Duodenal mucosa (tissue), 2 donors: ENCODE measurements at regions not wholly inside any gene's neighbourhood (a gene's known extent, or its start where the extent isn't known, plus 50 kb on each side); places are given as distances from the start of the nearest gene placed in this dataset.

Experiments
- H3K27ac ChIP-seq: one replicate; pipeline ENCODE4 v1.7.0; 2013; ENCODE audit warnings: low read depth, low read length
- H3K27me3 ChIP-seq, 2 donors: one replicate each; pipeline ENCODE4 v1.7.0; 2013; ENCODE audit warnings: low read length in 2 of 2, control low read depth in 1 of 2; ENCODE audit not compliant: insufficient read depth in 2 of 2, control insufficient read depth in 1 of 2
- H3K36me3 ChIP-seq, 2 donors: one replicate each; pipeline ENCODE4 v1.7.0; 2013; ENCODE audit warnings: low read length in 2 of 2, control low read depth in 1 of 2; ENCODE audit not compliant: insufficient read depth in 2 of 2, control insufficient read depth in 1 of 2
- H3K4me1 ChIP-seq, 2 donors: one replicate each; pipeline ENCODE4 v1.7.0; 2013; ENCODE audit warnings: low read length in 2 of 2, control low read depth in 1 of 2; ENCODE audit not compliant: insufficient read depth in 2 of 2, control insufficient read depth in 1 of 2
- H3K4me3 ChIP-seq, 2 donors: one replicate each; pipeline ENCODE4 v1.7.0; 2013; ENCODE audit warnings: low read length in 2 of 2, low read depth in 1 of 2
- H3K9ac ChIP-seq, 2 donors: one replicate each; pipeline ENCODE4 v1.7.0; 2013; ENCODE audit warnings: low read length in 2 of 2, low read depth in 1 of 2
- H3K9me3 ChIP-seq, 2 donors: one replicate each; pipeline ENCODE4 v1.7.0; 2013; ENCODE audit warnings: low read length in 2 of 2, control low read depth in 1 of 2; ENCODE audit not compliant: control insufficient read depth in 1 of 2

- Histone ChIP-seq H3K27me3 (no peaks in the 10 kb centered on the region), H3K4me3 (no peak overlapping the region), H3K9me3 (peaks cover 8 to 19% of the 10 kb centered on the region in 2 donors), H3K36me3 (no peaks in the 10 kb centered on the region), H3K4me1 (no peaks in the 10 kb centered on the region), H3K9ac (no peak overlapping the region), H3K27ac (no peak overlapping the region)
Measured at GRCh38 chr13:66040506-66040905, 1189.6 kb downstream of the PCDH9 start.

- no peaks in the 10 kb centered on the region for H3K36me3 ChIP-seq
- no peak overlapping the region for H3K27ac ChIP-seq
- peaks cover 5 to 7% of the 10 kb centered on the region in 2 donors for H3K9me3 ChIP-seq
- H3K27me3 ChIP-seq, result no peaks in the 10 kb centered on the region
- H3K4me3 ChIP-seq, result no peak overlapping the region
- no peaks in the 10 kb centered on the region for H3K4me1 ChIP-seq
- no peak overlapping the region for H3K9ac ChIP-seq
Measured at GRCh38 chr13:66037096-66037495, 1193.0 kb downstream of the PCDH9 start.

DNA sequence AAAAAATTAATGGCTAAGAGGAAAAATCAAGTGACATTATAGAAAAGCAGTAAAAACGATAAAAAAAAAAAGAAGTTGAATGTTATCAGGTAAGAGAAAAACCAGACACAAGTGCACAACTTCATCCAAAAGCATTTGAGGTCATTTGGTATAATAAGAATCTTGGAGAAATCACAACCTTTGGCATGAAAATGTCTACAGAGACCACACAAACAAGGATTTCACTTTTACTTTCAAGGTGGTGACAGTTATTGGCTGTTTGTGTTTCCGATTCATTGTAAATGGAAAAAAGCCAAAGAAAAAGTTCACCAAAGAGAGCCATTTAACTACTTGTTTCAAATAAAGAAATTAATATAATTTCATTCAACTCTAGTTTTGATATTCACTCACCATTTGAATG is 1193.5 kb downstream of the PCDH9 start:
- no peak overlapping the region for H3K27ac ChIP-seq
- H3K9me3 ChIP-seq, result peaks cover 5 to 7% of the 10 kb centered on the region in 2 donors
- H3K4me3 ChIP-seq, result no peak overlapping the region
- H3K4me1 ChIP-seq, result no peaks in the 10 kb centered on the region
- H3K27me3 ChIP-seq, result no peaks in the 10 kb centered on the region
- no peaks in the 10 kb centered on the region for H3K36me3 ChIP-seq
- H3K9ac ChIP-seq, result no peak overlapping the region

- Histone ChIP-seq H3K27me3 (no peaks in the 10 kb centered on the region), H3K27ac (no peak overlapping the region), H3K4me3 (no peak overlapping the region), H3K36me3 (no peaks in the 10 kb centered on the region), H3K9ac (no peak overlapping the region), H3K4me1 (no peaks in the 10 kb centered on the region), H3K9me3 (peaks cover 5 to 7% of the 10 kb centered on the region in 2 donors)
Measured at GRCh38 chr13:66036024-66036614, 1194.0 kb downstream of the PCDH9 start.

DNA sequence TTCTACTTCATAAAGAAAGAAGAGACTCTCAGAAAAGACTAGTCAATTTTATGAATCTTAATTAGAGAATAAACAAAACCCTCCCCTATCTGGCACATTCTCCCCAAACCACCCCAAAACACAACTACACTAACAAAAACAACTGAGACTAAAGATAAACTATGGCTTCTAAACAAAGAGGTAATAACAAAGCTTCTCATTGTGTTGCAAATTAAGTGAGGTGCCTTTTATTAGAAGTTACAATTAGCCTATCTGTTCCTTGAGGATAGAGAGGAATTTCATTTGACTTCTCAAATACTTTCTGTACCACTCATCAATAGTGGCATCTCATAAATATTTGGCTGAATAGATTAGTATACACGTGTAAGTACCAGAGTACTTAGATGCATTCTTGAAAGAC is 1196.2 kb downstream of the PCDH9 start:
- Histone ChIP-seq H3K4me3 (no peak overlapping the region), H3K27me3 (no peaks in the 10 kb centered on the region), H3K9ac (no peak overlapping the region), H3K9me3 (peaks cover 3 to 7% of the 10 kb centered on the region in 2 donors), H3K4me1 (no peaks in the 10 kb centered on the region), H3K27ac (no peak overlapping the region), H3K36me3 (no peaks in the 10 kb centered on the region)

DNA sequence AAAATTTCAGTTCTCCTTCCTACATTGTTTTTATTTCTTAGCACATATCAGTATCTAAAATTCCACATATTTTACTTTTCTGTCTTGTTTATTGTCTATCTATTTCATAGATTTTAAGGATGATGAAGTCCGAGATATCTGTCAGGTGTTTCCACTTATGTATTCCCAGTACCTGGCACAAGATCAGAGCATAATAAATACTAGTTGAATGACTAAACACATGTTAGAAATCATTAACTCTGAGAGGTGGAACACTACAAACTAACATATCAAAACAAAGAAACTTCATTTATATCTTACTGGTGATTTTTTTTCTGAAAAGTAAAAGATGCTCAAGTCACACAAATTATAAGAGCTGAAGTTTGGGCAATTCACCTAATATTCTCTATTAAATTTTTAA is 1208.3 kb downstream of the PCDH9 start:
- no peak overlapping the region for H3K27ac ChIP-seq
- no peak overlapping the region for H3K9ac ChIP-seq
- no peaks in the 10 kb centered on the region for H3K4me1 ChIP-seq
- H3K36me3 ChIP-seq, result no peaks in the 10 kb centered on the region
- no peaks in the 10 kb centered on the region for H3K27me3 ChIP-seq
- H3K9me3 ChIP-seq, result peaks cover 5 to 9% of the 10 kb centered on the region in 2 donors
- H3K4me3 ChIP-seq, result no peak overlapping the region

DNA sequence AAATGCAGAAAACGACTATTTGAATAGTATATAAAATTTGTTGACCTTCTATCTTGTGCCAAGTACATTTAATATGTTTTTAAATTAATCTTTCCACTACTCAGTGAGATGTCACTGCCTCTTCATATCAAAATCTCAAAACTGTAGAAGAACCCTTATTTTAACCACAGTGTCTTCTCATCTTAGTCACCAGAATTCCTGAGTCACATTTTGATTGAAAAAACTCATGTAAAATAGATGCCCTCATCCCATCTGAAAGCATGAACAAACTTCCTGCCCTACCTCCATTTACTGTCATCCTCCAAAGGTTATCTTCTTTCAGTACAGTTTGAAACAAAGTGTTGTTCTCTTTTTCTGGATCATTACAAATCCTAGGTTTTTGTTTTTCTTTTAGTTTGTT is 1215.4 kb downstream of the PCDH9 start:
- Histone ChIP-seq H3K36me3 (no peaks in the 10 kb centered on the region), H3K4me3 (no peak overlapping the region)

GRCh38 chr13:66009241-66009640 is 1220.9 kb downstream of the PCDH9 start:
- Histone ChIP-seq H3K4me3 (no peak overlapping the region), H3K4me1 (no peaks in the 10 kb centered on the region), H3K27ac (no peak overlapping the region), H3K9me3 (peaks cover 6 to 18% of the 10 kb centered on the region in 2 donors), H3K27me3 (no peaks in the 10 kb centered on the region), H3K36me3 (no peaks in the 10 kb centered on the region), H3K9ac (no peak overlapping the region)

More for the DNA sequence above, 1215.4 kb downstream of the PCDH9 start:
- Histone ChIP-seq H3K4me1 (no peaks in the 10 kb centered on the region), H3K9ac (no peak overlapping the region), H3K9me3 (peaks cover 13 to 14% of the 10 kb centered on the region in 2 donors), H3K27ac (no peak overlapping the region), H3K27me3 (no peaks in the 10 kb centered on the region)

GRCh38 chr13:66003558-66003957 is 1226.6 kb downstream of the PCDH9 start:
- no peak overlapping the region for H3K4me3 ChIP-seq

DNA sequence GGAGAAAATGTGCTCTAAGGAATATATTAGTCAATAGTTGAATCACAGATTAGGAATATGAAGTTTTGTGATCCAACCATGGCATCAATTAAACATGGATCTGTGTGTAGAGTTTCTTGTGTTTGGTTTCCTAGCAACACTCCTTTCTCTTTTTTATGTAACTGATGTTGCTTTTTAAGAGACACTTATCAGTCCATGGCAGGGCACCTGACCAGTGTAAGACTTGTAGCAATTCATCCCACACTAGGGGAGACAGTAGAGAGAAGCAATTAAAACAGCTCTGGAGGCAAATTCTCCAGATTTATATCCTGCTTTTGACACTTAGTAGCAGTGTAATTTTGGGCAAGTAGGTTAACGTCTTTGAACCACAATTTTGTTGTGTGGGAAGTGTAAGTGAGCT is 1229.0 kb downstream of the PCDH9 start:
- H3K36me3 ChIP-seq, result no peaks in the 10 kb centered on the region
- H3K27me3 ChIP-seq, result no peaks in the 10 kb centered on the region
- no peaks in the 10 kb centered on the region for H3K4me1 ChIP-seq
- H3K27ac ChIP-seq, result no peak overlapping the region
- peaks cover 7 to 14% of the 10 kb centered on the region in 2 donors for H3K9me3 ChIP-seq
- H3K9ac ChIP-seq, result no peak overlapping the region
- H3K4me3 ChIP-seq, result no peak overlapping the region

More at GRCh38 chr13:66003558-66003957, 1226.6 kb downstream of the PCDH9 start:
- Histone ChIP-seq H3K9ac (no peak overlapping the region), H3K9me3 (peaks cover 7 to 15% of the 10 kb centered on the region in 2 donors), H3K27me3 (no peaks in the 10 kb centered on the region), H3K4me1 (no peaks in the 10 kb centered on the region), H3K36me3 (no peaks in the 10 kb centered on the region), H3K27ac (no peak overlapping the region)
